GM23338 (cell line): ENCODE measurements at regions not wholly inside any gene's neighbourhood (a gene's known extent, or its start where the extent isn't known, plus 50 kb on each side); places are given as distances from the start of the nearest gene placed in this dataset.

Experiments used
- EZH2 ChIP-seq: fragments of 200-600 bp; sonication (generic); IDR thresholded peaks from one replicate; pipeline ENCODE4 v1.8.0; 2017; ENCODE audit warnings: antibody characterized with exemption, mild to moderate bottlenecking, low read depth; ENCODE audit not compliant: unreplicated experiment
- EZH2phosphoT487 ChIP-seq: fragments of 200-600 bp; sonication (generic); IDR thresholded peaks from one replicate; pipeline ENCODE4 v1.8.1; 2018; ENCODE audit warnings: antibody characterized with exemption; ENCODE audit not compliant: unreplicated experiment
- POLR2AphosphoS5 ChIP-seq: IDR thresholded peaks from 2 replicates; pipeline ENCODE4 v1.6.1; 2016; ENCODE audit warnings: antibody characterized with exemption, low read depth
- ZNF114 ChIP-seq: fragments of 250-450 bp; sonication (Bioruptor Pico); IDR thresholded peaks from 2 replicates; pipeline ENCODE4 v1.5.0; 2020; ENCODE audit warnings: mild to moderate bottlenecking, moderate library complexity
- TF ChIP-seq, protein P1 (sequence below), 2 experiments: fragments of 200-600 bp in 1 of 2; sonication (generic) in 1 of 2; conservative IDR thresholded peaks; 2 replicates each; pipeline versions ENCODE4 v1.5.1 to v1.6.1; 2016 to 2017; ENCODE audit warnings: antibody characterized with exemption in 2 of 2, low read depth in 2 of 2, mild to moderate bottlenecking in 2 of 2, moderate library complexity in 1 of 2
- TF ChIP-seq, protein P2 (sequence below): IDR thresholded peaks from one replicate; pipeline ENCODE4 v1.6.1; 2018; ENCODE audit warnings: antibody characterized with exemption; ENCODE audit not compliant: unreplicated experiment

DNA sequence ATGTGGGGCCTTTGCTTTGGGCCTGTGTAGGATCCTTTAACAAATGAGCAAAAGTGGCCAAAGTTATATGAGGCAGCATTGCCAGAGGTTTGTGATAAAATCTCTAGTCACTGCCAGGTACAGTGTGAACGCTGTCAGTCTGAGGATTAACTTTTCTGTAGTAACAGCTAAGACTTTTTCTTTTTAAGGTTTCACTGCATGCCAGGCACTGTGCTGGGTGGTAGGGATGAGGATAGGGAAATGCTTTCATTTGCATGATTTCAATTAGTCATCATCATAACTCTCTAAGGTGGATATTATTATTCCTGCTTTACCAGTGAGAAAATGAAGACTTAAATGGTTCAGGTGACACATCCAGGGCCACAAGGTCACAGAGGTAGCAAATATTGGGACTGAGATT, 79.7 kb upstream of the BMPER start:
- TF ChIP-seq, protein P1, sequence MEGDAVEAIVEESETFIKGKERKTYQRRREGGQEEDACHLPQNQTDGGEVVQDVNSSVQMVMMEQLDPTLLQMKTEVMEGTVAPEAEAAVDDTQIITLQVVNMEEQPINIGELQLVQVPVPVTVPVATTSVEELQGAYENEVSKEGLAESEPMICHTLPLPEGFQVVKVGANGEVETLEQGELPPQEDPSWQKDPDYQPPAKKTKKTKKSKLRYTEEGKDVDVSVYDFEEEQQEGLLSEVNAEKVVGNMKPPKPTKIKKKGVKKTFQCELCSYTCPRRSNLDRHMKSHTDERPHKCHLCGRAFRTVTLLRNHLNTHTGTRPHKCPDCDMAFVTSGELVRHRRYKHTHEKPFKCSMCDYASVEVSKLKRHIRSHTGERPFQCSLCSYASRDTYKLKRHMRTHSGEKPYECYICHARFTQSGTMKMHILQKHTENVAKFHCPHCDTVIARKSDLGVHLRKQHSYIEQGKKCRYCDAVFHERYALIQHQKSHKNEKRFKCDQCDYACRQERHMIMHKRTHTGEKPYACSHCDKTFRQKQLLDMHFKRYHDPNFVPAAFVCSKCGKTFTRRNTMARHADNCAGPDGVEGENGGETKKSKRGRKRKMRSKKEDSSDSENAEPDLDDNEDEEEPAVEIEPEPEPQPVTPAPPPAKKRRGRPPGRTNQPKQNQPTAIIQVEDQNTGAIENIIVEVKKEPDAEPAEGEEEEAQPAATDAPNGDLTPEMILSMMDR (conservative IDR thresholded peaks at IDR 0.05; ENCODE audit: low read depth in 2 of 2): no peak
- TF ChIP-seq POLR2AphosphoS5 (no peak), ZNF114 (CRISPR knock-in tag) (no peak), EZH2phosphoT487 (no peak), EZH2 (no peak)
- TF ChIP-seq, protein P2, sequence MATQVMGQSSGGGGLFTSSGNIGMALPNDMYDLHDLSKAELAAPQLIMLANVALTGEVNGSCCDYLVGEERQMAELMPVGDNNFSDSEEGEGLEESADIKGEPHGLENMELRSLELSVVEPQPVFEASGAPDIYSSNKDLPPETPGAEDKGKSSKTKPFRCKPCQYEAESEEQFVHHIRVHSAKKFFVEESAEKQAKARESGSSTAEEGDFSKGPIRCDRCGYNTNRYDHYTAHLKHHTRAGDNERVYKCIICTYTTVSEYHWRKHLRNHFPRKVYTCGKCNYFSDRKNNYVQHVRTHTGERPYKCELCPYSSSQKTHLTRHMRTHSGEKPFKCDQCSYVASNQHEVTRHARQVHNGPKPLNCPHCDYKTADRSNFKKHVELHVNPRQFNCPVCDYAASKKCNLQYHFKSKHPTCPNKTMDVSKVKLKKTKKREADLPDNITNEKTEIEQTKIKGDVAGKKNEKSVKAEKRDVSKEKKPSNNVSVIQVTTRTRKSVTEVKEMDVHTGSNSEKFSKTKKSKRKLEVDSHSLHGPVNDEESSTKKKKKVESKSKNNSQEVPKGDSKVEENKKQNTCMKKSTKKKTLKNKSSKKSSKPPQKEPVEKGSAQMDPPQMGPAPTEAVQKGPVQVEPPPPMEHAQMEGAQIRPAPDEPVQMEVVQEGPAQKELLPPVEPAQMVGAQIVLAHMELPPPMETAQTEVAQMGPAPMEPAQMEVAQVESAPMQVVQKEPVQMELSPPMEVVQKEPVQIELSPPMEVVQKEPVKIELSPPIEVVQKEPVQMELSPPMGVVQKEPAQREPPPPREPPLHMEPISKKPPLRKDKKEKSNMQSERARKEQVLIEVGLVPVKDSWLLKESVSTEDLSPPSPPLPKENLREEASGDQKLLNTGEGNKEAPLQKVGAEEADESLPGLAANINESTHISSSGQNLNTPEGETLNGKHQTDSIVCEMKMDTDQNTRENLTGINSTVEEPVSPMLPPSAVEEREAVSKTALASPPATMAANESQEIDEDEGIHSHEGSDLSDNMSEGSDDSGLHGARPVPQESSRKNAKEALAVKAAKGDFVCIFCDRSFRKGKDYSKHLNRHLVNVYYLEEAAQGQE: no peak
